GM13977 (cell line): ENCODE measurements at regions not wholly inside any gene's neighbourhood (a gene's known extent, or its start where the extent isn't known, plus 50 kb on each side); places are given as distances from the start of the nearest gene placed in this dataset.
"Not testable (repeated sequence)": the region's sequence is repeated elsewhere in the genome, so short reads cannot be mapped to it uniquely, and the experiment has no call there.

Experiments
- DNase-seq: peaks from one replicate; pipeline ENCODE4 v3.0.0; 2012; ENCODE audit warnings: low spot score
- in situ Hi-C: fragments of 300-500 bp; cut with MboI; formaldehyde crosslinking; loops from one replicate; pipeline ENCODE4 v1.12.0; 2022; ENCODE audit warnings: low sequenced_read_pairs, low pct_unique_long_range_greater_than_20kb, mixed read lengths, inconsistent platforms; ENCODE audit not compliant: unreplicated experiment
- TF ChIP-seq, protein P1 (sequence below): IDR thresholded peaks from 2 replicates; pipeline ENCODE4 v1.5.1; 2012; ENCODE audit warnings: mild to moderate bottlenecking, control low read depth; ENCODE audit not compliant: insufficient read depth; ENCODE audit errors: extremely low read depth, missing control alignments

DNA sequence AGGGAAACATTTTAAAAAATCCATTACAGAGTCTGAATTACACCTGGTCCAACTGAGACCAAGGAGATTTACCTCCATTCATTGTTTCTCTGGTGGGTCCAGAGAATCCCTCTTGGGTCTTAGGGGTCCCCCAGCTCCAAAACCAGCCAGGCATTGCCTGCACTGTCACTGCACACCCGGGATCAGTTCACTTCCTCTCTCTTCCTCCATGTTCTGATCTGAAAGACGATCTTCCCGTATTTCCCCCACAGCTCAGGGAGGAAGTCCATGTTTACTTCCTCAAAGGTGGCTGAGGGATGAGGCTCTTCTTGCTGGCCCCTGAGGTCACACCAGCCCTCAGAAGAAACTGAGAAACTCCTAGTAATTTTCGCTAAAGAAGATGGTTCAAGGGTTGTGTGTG lies 159.7 kb downstream of the BMP7 start:
- DNase-seq = no peak
- TF ChIP-seq, protein P1, sequence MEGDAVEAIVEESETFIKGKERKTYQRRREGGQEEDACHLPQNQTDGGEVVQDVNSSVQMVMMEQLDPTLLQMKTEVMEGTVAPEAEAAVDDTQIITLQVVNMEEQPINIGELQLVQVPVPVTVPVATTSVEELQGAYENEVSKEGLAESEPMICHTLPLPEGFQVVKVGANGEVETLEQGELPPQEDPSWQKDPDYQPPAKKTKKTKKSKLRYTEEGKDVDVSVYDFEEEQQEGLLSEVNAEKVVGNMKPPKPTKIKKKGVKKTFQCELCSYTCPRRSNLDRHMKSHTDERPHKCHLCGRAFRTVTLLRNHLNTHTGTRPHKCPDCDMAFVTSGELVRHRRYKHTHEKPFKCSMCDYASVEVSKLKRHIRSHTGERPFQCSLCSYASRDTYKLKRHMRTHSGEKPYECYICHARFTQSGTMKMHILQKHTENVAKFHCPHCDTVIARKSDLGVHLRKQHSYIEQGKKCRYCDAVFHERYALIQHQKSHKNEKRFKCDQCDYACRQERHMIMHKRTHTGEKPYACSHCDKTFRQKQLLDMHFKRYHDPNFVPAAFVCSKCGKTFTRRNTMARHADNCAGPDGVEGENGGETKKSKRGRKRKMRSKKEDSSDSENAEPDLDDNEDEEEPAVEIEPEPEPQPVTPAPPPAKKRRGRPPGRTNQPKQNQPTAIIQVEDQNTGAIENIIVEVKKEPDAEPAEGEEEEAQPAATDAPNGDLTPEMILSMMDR = no peak
- in situ Hi-C loops = no loop called here

DNA sequence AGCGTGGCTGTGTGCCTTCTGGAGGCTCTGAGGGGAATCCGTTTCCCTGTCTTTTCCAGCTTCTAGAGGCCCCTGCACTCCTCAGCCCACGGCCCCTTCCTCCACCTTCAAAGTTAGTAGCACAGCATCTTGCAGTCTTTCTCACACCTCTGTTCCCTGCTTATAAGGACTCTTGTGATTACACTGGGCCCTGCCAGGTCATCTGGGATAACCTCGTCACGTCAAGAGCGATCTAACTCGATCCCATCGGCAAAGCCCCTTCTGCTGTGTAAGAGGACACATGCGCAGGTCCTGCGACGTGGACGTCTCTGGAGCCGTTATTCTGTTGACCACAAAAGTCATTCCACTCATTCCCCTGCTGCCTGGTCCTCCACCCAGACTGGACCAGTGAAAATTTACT lies 159.2 kb downstream of the BMP7 start:
- in situ Hi-C loops = no loop called here
- TF ChIP-seq, protein P1 = no peak
- DNase-seq = no peak

DNA sequence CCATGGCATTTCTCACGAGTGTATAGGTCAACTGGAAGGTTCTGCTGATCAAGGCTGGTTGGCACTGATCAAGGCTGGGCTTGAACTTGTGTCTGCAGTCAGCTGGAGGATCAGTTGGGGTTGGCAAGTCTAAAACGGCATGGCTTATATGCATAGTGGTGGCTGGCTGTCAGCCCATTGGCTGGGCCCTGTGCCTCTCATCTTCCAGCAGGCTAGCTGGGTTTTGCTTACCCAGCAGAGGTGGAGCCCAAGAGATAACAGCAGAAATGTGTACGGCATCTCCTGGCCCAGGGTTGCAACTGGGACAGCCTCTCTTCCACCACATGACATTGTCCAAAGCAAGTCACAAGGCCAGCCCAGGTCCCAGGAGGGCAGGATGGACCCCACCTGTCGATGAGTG lies 158.2 kb downstream of the BMP7 start:
- in situ Hi-C loops = no loop called here
- TF ChIP-seq, protein P1 = no peak

DNA sequence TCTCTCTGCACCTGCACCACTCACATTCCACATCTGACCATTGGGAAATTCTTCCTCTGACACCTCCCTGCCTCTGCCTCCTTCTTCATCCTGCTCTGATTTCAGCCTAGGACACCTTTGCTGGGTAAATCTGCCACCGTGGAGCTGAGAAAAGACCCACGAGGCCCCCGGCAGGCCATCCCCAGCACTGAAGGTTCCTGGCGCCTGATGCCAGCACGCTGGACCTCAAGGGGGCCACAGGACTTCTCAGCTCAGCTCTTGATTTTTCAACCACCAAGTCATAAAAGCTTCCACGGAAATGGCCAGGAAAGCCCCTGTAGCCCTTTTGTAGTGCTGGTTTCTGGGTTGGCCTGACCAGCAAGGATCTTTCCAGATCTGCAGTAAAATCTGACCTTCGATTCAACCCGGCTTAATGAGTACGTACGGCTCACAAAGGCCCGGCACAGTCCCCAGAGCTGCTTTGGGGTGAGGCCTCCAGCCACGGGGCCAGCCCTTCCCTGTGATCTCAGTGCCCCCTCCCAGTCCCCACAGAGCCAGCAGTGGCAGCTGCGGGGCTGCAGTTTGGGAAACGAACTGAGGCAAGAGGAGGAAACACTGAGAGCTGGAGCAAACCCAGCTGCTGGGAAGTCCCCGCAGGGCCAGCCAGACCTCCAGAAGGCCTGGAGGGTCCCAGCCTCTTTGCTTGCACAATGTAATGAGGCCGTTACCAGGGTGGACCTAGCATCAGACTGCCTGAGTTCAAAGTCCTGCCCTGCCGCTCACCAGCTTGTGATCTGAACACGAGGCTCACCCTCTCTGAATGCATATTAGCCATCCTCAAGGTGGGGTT lies 157.5 kb downstream of the BMP7 start:
- TF ChIP-seq, protein P1 = no peak
- DNase-seq = no peak
- in situ Hi-C loops = no loop called here

More for the DNA sequence above, 158.2 kb downstream of the BMP7 start:
- no peak for DNase-seq

DNA sequence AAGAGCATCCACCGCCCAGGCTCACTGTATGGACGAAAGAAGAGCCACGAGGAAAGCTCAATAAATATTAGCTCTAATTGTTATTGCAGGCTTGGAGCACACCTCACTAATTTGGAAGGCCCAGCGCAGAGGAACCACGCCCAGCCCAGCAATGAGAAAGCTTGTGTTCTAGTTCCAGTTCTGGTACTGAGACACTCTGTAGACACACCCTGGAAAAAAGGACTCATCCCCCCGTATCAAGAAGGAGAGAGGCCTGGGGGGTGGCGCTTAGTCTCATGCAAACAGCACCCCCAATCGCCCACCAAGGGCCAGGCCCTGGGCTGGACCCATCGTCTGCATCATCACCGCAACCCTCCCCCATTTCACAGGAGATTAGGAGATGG lies 156.9 kb downstream of the BMP7 start:
- no peak for DNase-seq
- TF ChIP-seq, protein P1 = no peak
- in situ Hi-C loops = no loop called here

DNA sequence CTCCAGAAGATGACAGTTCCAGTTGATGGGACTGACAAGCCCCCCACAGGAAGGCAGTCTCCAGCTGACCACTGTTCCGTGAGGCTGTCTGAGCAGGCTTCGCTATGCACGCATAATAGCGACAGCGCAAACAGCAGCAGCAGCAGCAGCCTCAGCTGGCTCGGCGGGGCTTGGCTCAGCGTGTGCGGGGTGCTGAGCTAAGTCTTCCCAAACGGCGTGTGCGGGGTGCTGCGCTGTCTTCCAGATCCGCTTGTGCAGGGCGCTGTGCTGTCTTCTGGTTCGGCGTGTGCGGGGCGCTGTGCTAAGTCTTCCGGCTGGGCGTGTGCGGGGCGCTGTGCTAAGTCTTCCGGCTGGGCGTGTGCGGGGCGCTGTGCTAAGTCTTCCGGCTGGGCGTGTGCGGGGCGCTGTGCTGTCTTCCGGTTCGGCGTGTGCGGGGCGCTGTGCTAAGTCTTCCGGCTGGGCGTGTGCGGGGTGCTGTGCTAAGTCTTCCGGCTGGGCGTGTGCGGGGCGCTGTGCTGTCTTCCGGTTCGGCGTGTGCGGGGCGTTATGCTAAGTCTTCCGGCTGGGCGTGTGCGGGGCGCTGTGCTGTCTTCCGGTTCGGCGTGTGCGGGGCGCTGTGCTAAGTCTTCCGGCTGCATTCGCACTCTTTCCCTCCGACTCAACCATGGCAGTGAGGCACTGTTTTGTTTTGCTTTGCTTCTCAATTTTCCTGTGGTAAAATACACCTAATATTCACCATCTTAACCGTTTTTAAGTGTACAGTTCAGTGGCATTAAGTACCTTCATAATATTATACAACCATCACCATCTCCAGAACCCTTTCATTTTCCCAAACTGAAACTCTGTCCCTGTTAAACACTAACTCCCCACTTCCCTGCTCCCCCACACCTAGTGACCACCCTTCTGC lies 156.1 kb downstream of the BMP7 start:
- in situ Hi-C loops, DNase-seq: not testable (repeated sequence)

DNA sequence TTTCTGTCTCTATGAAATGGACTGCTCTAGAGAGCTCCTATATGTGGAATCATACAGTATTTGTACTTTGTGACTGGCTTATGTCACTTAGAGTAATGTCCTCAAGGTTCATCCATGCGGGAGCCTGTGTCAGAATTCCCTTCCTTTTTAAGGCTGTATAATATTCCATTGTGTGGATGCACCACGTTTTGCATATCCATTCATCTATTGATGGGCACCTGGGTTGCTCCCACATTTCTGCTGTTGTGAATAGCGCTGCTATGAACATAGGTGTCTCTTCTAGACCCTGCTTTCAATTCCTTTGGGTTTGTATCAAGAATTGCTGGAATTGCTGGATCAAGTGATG lies 155.4 kb downstream of the BMP7 start:
- TF ChIP-seq, protein P1 = no peak
- in situ Hi-C loops = no loop called here
- DNase-seq = no peak
